Muscle of back (tissue), 3 donors: ENCODE measurements at regions not wholly inside any gene's neighbourhood (a gene's known extent, or its start where the extent isn't known, plus 50 kb on each side); places are given as distances from the start of the nearest gene placed in this dataset.

ENCODE experiments used
- DNase-seq, 3 donors: peaks; one replicate each; pipeline versions ENCODE4 v3.0.0 to v3.0.0-alpha.2; 2013

GRCh38 chr4:32958586-32958985 is 2238.4 kb downstream of the PCDH7 start:
- DNase-seq = no peak

- DNase-seq = no peak
Observed at GRCh38 chr4:32962100-32962499, 2241.9 kb downstream of the PCDH7 start.

- peak in 1 of 3 donors; percentile 8 for DNase-seq
Observed at GRCh38 chr4:32985256-32985655, 2265.1 kb downstream of the PCDH7 start.

GRCh38 chr4:32986236-32986635 is 2266.1 kb downstream of the PCDH7 start:
- DNase-seq = no peak

GRCh38 chr4:32987111-32987510 is 2266.9 kb downstream of the PCDH7 start:
- DNase-seq = no peak

- no peak for DNase-seq
Observed at GRCh38 chr4:32988165-32988811, 2268.1 kb downstream of the PCDH7 start.

- DNase-seq = no peak
Observed at GRCh38 chr4:32991663-32992062, 2271.5 kb downstream of the PCDH7 start.

GRCh38 chr4:32994981-32995881 is 2275.1 kb downstream of the PCDH7 start:
- DNase-seq = no peak

- no peak for DNase-seq
Observed at GRCh38 chr4:33013282-33013681, 2293.1 kb downstream of the PCDH7 start.

GRCh38 chr4:33025236-33025635 is 2305.1 kb downstream of the PCDH7 start:
- no peak for DNase-seq

GRCh38 chr4:33029976-33030375 is 2309.8 kb downstream of the PCDH7 start:
- DNase-seq = no peak

GRCh38 chr4:33031328-33031727 is 2311.2 kb downstream of the PCDH7 start:
- no peak for DNase-seq

- no peak for DNase-seq
Observed at GRCh38 chr4:33037464-33037863, 2317.3 kb downstream of the PCDH7 start.

GRCh38 chr4:33045334-33045733 is 2325.2 kb downstream of the PCDH7 start:
- peak in 2 of 3 donors; percentile 22 to 39 for DNase-seq

GRCh38 chr4:33052241-33052640 is 2332.1 kb downstream of the PCDH7 start:
- DNase-seq = no peak

- DNase-seq = no peak
Observed at GRCh38 chr4:33054161-33054560, 2334.0 kb downstream of the PCDH7 start.

GRCh38 chr4:33054656-33055196 is 2334.6 kb downstream of the PCDH7 start:
- DNase-seq = peak in 1 of 3 donors; percentile 16

GRCh38 chr4:33057736-33058135 is 2337.6 kb downstream of the PCDH7 start:
- DNase-seq = peak in 2 of 3 donors; percentile 29 to 59

GRCh38 chr4:33058998-33059397 is 2338.8 kb downstream of the PCDH7 start:
- no peak for DNase-seq

- peak in 2 of 3 donors; percentile 43 to 57 for DNase-seq
Observed at GRCh38 chr4:33060674-33061542, 2340.7 kb downstream of the PCDH7 start.

GRCh38 chr4:33061727-33062126 is 2341.6 kb downstream of the PCDH7 start:
- DNase-seq = peak in 1 of 3 donors; percentile 10
